PC-3 (cell line): ENCODE measurements at regions not wholly inside any gene's neighbourhood (a gene's known extent, or its start where the extent isn't known, plus 50 kb on each side); places are given as distances from the start of the nearest gene placed in this dataset.

Experiments used
- ATAC-seq: fragments of 200-7000 bp; cut with Tn5 transposase; 2 replicates; pipeline ENCODE4 v1.9.1; 2020; ENCODE audit warnings: mild to moderate bottlenecking, moderate library complexity
- BruUV-seq: library from RNA; stranded (reverse); fragments of 400-500 nt; replicated peaks from 2 replicates; lab custom pipeline; 2021; lab: Mats Ljungman, UMichigan
- CTCF ChIA-PET: fragments of 300-600 bp; sonication (Branson Sonifier 250); formaldehyde crosslinking; loops from one replicate; lab custom pipeline; 2022; ENCODE audit warnings: antibody characterized with exemption; lab: Charles Lee
- POLR2A ChIA-PET: fragments of 300-600 bp; sonication (Branson Sonifier 250); formaldehyde crosslinking; loops from one replicate; lab custom pipeline; 2022; ENCODE audit warnings: antibody characterized with exemption; ENCODE audit not compliant: unreplicated experiment; lab: Charles Lee
- DNase-seq: peaks from one replicate; pipeline ENCODE4 v3.0.0-alpha.2; 2015
- H2AFZ ChIP-seq: fragments of 300-600 bp; sonication (generic); 2 replicates; pipeline ENCODE4 v1.6.0; 2016; ENCODE audit warnings: antibody characterized with exemption, low read length
- H3F3A ChIP-seq: fragments of 300-600 bp; sonication (generic); one replicate; pipeline ENCODE4 v1.6.0; 2017; ENCODE audit warnings: antibody characterized with exemption, low read length, control low read depth, mild to moderate bottlenecking; ENCODE audit not compliant: unreplicated experiment
- H3K27ac ChIP-seq: fragments of 300-600 bp; sonication (generic); 2 replicates; pipeline ENCODE4 v1.5.1; 2016; ENCODE audit warnings: mild to moderate bottlenecking, low read length
- H3K27me3 ChIP-seq: fragments of 300-600 bp; sonication (generic); 2 replicates; pipeline ENCODE4 v1.6.1; 2016; ENCODE audit warnings: low read length, mixed read lengths
- H3K36me3 ChIP-seq: fragments of 300-600 bp; sonication (generic); 2 replicates; pipeline ENCODE4 v1.6.1; 2016; ENCODE audit warnings: low read depth, mixed run types, low read length, mixed read lengths
- H3K4me1 ChIP-seq: fragments of 300-600 bp; sonication (generic); 2 replicates; pipeline ENCODE4 v1.5.1; 2016; ENCODE audit warnings: low read length; ENCODE audit not compliant: insufficient read depth
- H3K4me2 ChIP-seq: fragments of 300-600 bp; sonication (generic); 2 replicates; pipeline ENCODE4 v1.6.0; 2016; ENCODE audit warnings: low read length
- H3K4me3 ChIP-seq: fragments of 300-600 bp; sonication (generic); 2 replicates; pipeline ENCODE4 v1.5.1; 2016; ENCODE audit warnings: mild to moderate bottlenecking, low read length, mixed read lengths
- H3K79me2 ChIP-seq: fragments of 300-600 bp; sonication (generic); 2 replicates; pipeline ENCODE4 v1.6.1; 2017; ENCODE audit warnings: low read length, mixed read lengths
- H3K9ac ChIP-seq: fragments of 300-600 bp; sonication (generic); 2 replicates; pipeline ENCODE4 v1.6.0; 2016; ENCODE audit warnings: mild to moderate bottlenecking, low read length
- H3K9me2 ChIP-seq: fragments of 300-600 bp; sonication (generic); replicated peaks from 2 replicates; pipeline ENCODE4 v1.6.1; 2016; ENCODE audit warnings: mixed run types, low read length, mixed read lengths
- H3K9me3 ChIP-seq: fragments of 300-600 bp; sonication (generic); 2 replicates; pipeline ENCODE4 v1.6.1; 2016; ENCODE audit warnings: low read length, mixed read lengths
- H4K20me1 ChIP-seq: fragments of 300-600 bp; sonication (generic); 2 replicates; pipeline ENCODE4 v1.6.1; 2016; ENCODE audit warnings: low read length, mixed read lengths
- CTCF ChIP-seq: fragments of 300-600 bp; sonication (generic); conservative IDR thresholded peaks from 2 replicates; pipeline ENCODE4 v1.5.1; 2017; ENCODE audit warnings: antibody characterized with exemption, low read depth, mild to moderate bottlenecking, low read length
- EZH2 ChIP-seq: fragments of 300-600 bp; sonication (generic); IDR thresholded peaks from one replicate; pipeline ENCODE4 v1.6.1; 2017; ENCODE audit warnings: antibody characterized with exemption, mild to moderate bottlenecking, low read length; ENCODE audit not compliant: unreplicated experiment
- EZH2phosphoT487 ChIP-seq: fragments of 300-600 bp; sonication (generic); IDR thresholded peaks from 2 replicates; pipeline ENCODE4 v1.6.1; 2018; ENCODE audit warnings: mild to moderate bottlenecking, antibody characterized with exemption, low read length, borderline replicate concordance
- intact Hi-C: fragments of 100-400 bp; cut with micrococcal nuclease; formaldehyde crosslinking; loops from 2 replicates; pipeline ENCODE4 v1.9.0; 2023

- POLR2A ChIA-PET = no interaction called here
- no peaks in the 10 kb centered on the region for H3K4me1 ChIP-seq
- no peak overlapping the region for H3K27ac ChIP-seq
- no peaks in the 10 kb centered on the region for H3F3A ChIP-seq
- no peaks in the 10 kb centered on the region for H3K27me3 ChIP-seq
- no peaks in the 10 kb centered on the region for H3K79me2 ChIP-seq
- CTCF ChIA-PET = no interaction called here
- no peaks in the 10 kb centered on the region for H3K9me2 ChIP-seq
- no peak overlapping the region for H3K9ac ChIP-seq
- no peak overlapping the region for H3K4me3 ChIP-seq
- ATAC-seq (no peak), DNase-seq (no peak)
- TF ChIP-seq CTCF (no peak), EZH2 (no peak), EZH2phosphoT487 (no peak)
- no peaks in the 10 kb centered on the region for H3K36me3 ChIP-seq
- H3K9me3 ChIP-seq = no peaks in the 10 kb centered on the region
- intact Hi-C loops = no loop called here
- no peak overlapping the region for H3K4me2 ChIP-seq
- no TSS peak for BruUV-seq
- no peaks in the 10 kb centered on the region for H4K20me1 ChIP-seq
- no peak overlapping the region for H2AFZ ChIP-seq
These were observed 356.4 kb downstream of the FOXG1 start for GRCh38 chr14:29123017-29123416.

GRCh38 chr14:29126361-29126760, 359.8 kb downstream of the FOXG1 start:
- CTCF ChIA-PET = no interaction called here
- no TSS peak for BruUV-seq

GRCh38 chr14:29126865-29127264, 360.3 kb downstream of the FOXG1 start:
- Histone ChIP-seq H3K36me3 (no peaks in the 10 kb centered on the region), H2AFZ (no peak overlapping the region), H4K20me1 (no peaks in the 10 kb centered on the region), H3K9me2 (no peaks in the 10 kb centered on the region), H3K79me2 (no peaks in the 10 kb centered on the region), H3F3A (no peaks in the 10 kb centered on the region), H3K4me3 (no peak overlapping the region), H3K27me3 (no peaks in the 10 kb centered on the region), H3K27ac (no peak overlapping the region), H3K4me2 (no peak overlapping the region), H3K9me3 (no peaks in the 10 kb centered on the region), H3K4me1 (no peaks in the 10 kb centered on the region), H3K9ac (no peak overlapping the region)
- POLR2A ChIA-PET = no interaction called here
- CTCF ChIA-PET = no interaction called here
- no peak for TF ChIP-seq EZH2
- no peak for TF ChIP-seq CTCF
- TF ChIP-seq EZH2phosphoT487 = no peak
- intact Hi-C loops = no loop called here
- DNase-seq = no peak
- no peak for ATAC-seq
- BruUV-seq = no TSS peak

More at GRCh38 chr14:29126361-29126760, 359.8 kb downstream of the FOXG1 start:
- Histone ChIP-seq H4K20me1 (no peaks in the 10 kb centered on the region), H3K79me2 (no peaks in the 10 kb centered on the region), H3K27ac (no peak overlapping the region), H3K4me3 (no peak overlapping the region), H3K27me3 (no peaks in the 10 kb centered on the region), H2AFZ (no peak overlapping the region), H3K4me1 (no peaks in the 10 kb centered on the region), H3F3A (no peaks in the 10 kb centered on the region), H3K4me2 (no peak overlapping the region), H3K9me2 (no peaks in the 10 kb centered on the region), H3K9me3 (no peaks in the 10 kb centered on the region), H3K9ac (no peak overlapping the region), H3K36me3 (no peaks in the 10 kb centered on the region)
- POLR2A ChIA-PET = no interaction called here
- no peak for ATAC-seq
- no peak for TF ChIP-seq EZH2phosphoT487
- no peak for TF ChIP-seq EZH2
- TF ChIP-seq CTCF = no peak
- intact Hi-C loops = no loop called here
- DNase-seq = no peak
